Loucy (cell line): ENCODE measurements at regions not wholly inside any gene's neighbourhood (a gene's known extent, or its start where the extent isn't known, plus 50 kb on each side); places are given as distances from the start of the nearest gene placed in this dataset.

Experiments used
- EZH2phosphoT487 ChIP-seq: fragments of 200-600 bp; IDR thresholded peaks from 2 replicates; pipeline ENCODE4 v1.6.1; 2018; ENCODE audit warnings: antibody characterized with exemption, mild to moderate bottlenecking, moderate library complexity, borderline replicate concordance
- TF ChIP-seq, protein P1 (sequence below): fragments of 200-600 bp; sonication (generic); conservative IDR thresholded peaks from 2 replicates; pipeline ENCODE4 v1.5.1; 2014; ENCODE audit warnings: mild to moderate bottlenecking, antibody characterized with exemption, low read length

DNA sequence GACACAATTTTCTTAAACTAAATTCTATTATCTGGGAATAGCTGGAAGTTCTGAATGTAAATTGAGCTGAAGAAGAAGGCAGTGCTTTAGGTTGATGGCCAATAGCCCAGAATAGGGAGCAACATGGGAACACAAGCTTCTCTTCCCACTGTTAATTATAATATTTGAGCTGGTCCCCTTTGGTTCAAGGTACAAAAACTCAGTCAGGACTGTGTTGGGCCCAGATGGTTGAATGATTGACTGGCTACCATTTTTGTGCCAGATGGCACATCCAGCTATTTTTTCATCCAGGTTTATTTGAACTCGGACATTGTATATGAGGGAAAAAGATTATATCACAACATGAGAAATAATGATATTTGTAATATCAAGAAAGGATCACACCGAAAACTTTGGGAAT is 458.9 kb downstream of the SLITRK1 start:
- TF ChIP-seq, protein P1, sequence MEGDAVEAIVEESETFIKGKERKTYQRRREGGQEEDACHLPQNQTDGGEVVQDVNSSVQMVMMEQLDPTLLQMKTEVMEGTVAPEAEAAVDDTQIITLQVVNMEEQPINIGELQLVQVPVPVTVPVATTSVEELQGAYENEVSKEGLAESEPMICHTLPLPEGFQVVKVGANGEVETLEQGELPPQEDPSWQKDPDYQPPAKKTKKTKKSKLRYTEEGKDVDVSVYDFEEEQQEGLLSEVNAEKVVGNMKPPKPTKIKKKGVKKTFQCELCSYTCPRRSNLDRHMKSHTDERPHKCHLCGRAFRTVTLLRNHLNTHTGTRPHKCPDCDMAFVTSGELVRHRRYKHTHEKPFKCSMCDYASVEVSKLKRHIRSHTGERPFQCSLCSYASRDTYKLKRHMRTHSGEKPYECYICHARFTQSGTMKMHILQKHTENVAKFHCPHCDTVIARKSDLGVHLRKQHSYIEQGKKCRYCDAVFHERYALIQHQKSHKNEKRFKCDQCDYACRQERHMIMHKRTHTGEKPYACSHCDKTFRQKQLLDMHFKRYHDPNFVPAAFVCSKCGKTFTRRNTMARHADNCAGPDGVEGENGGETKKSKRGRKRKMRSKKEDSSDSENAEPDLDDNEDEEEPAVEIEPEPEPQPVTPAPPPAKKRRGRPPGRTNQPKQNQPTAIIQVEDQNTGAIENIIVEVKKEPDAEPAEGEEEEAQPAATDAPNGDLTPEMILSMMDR: no peak
- no peak for TF ChIP-seq EZH2phosphoT487
